ENCODE measurements at regions not wholly inside any gene's neighbourhood (a gene's known extent, or its start where the extent isn't known, plus 50 kb on each side); places are given as distances from the start of the nearest gene placed in this dataset.

DNA sequence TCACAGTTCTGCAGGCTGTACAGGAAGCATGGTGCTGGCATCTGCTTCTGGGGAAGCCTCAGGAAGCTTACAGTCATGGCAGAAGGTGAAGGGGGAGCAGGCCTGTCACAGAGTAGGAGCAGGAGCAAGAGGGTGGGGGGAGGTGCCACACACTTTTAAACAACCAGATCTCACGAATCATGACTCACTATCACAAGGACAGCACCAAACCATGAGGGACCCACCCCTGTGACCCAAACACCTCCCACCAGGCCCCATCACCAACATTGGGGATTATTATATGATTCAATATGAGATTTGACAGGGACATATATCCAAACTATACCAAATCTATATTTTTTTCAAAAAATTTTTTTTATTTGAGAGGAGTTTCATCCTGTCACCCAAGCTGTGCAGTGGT, 51.0 kb upstream of the GLS start:
- TF ChIP-seq CTCF (IDR thresholded peaks at IDR 0.05) = no peak
- TF ChIP-seq POLR2A (IDR thresholded peaks at IDR 0.05) = no peak
